Immature natural killer cell (primary cell): ENCODE measurements at regions not wholly inside any gene's neighbourhood (a gene's known extent, or its start where the extent isn't known, plus 50 kb on each side); places are given as distances from the start of the nearest gene placed in this dataset.

ENCODE experiments used
- DNase-seq, 3 donors: peaks; one replicate each; pipeline ENCODE4 v3.0.0; 2022; ENCODE audit warnings: mixed read lengths in 1 of 3
- H3K27ac Mint-ChIP-seq, 6 donors: one replicate each; pipeline ENCODE4 v1.8.0; 2020; ENCODE audit warnings: mixed read lengths in 6 of 6, mild to moderate bottlenecking in 5 of 6, inconsistent platforms in 4 of 6, moderate library complexity in 3 of 6
- H3K27me3 Mint-ChIP-seq, 3 donors: one replicate each; pipeline ENCODE4 v1.8.0; 2020 to 2021; ENCODE audit warnings: low read depth in 3 of 3, mild to moderate bottlenecking in 3 of 3, mixed read lengths in 3 of 3, moderate library complexity in 3 of 3, inconsistent platforms in 1 of 3
- H3K36me3 Mint-ChIP-seq, 3 donors: one replicate each; pipeline ENCODE4 v1.8.0; 2020; ENCODE audit warnings: mixed read lengths in 3 of 3, inconsistent platforms in 2 of 3, mild to moderate bottlenecking in 2 of 3
- H3K4me1 Mint-ChIP-seq, 2 donors: one replicate each; pipeline ENCODE4 v1.8.0; 2020; ENCODE audit warnings: inconsistent platforms in 2 of 2, mild to moderate bottlenecking in 2 of 2, mixed read lengths in 2 of 2, moderate library complexity in 1 of 2
- H3K4me3 Mint-ChIP-seq, 5 donors: one replicate each; pipeline ENCODE4 v1.8.0; 2020; ENCODE audit warnings: mild to moderate bottlenecking in 5 of 5, mixed read lengths in 5 of 5, inconsistent platforms in 3 of 5, moderate library complexity in 3 of 5
- H3K9me3 Mint-ChIP-seq, 6 donors: one replicate each; pipeline ENCODE4 v1.8.0; 2020; ENCODE audit warnings: mild to moderate bottlenecking in 6 of 6, mixed read lengths in 6 of 6, inconsistent platforms in 4 of 6, moderate library complexity in 3 of 6

DNA sequence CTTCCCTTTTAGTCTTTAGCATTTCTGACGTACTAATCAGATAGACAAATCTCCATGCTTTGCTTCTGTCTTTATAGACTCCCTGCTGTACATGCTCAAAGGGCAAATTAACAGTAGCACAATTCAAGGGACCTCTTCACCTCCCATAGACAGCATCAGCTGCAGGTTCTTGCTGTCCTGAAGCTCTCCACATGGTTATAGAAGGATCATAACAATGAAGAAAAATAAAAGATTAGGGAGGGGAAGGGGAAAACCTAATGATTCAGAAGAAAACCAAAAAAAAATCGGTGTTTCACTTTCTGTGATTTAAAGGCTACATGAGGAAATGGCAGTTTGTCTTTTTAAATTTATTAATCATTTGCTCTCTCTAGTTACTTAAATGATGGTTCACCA lies 155.5 kb downstream of the PTCSC3 start:
- H3K4me1 Mint-ChIP-seq: no peaks in the 10 kb centered on the region
- no peaks in the 10 kb centered on the region for H3K27me3 Mint-ChIP-seq
- no peak overlapping the region for H3K4me3 Mint-ChIP-seq
- peaks cover 0 to 2% (median 0%) of the 10 kb centered on the region in 6 donors for H3K9me3 Mint-ChIP-seq
- no peak for DNase-seq
- H3K27ac Mint-ChIP-seq: no peak overlapping the region
- H3K36me3 Mint-ChIP-seq: no peaks in the 10 kb centered on the region

DNA sequence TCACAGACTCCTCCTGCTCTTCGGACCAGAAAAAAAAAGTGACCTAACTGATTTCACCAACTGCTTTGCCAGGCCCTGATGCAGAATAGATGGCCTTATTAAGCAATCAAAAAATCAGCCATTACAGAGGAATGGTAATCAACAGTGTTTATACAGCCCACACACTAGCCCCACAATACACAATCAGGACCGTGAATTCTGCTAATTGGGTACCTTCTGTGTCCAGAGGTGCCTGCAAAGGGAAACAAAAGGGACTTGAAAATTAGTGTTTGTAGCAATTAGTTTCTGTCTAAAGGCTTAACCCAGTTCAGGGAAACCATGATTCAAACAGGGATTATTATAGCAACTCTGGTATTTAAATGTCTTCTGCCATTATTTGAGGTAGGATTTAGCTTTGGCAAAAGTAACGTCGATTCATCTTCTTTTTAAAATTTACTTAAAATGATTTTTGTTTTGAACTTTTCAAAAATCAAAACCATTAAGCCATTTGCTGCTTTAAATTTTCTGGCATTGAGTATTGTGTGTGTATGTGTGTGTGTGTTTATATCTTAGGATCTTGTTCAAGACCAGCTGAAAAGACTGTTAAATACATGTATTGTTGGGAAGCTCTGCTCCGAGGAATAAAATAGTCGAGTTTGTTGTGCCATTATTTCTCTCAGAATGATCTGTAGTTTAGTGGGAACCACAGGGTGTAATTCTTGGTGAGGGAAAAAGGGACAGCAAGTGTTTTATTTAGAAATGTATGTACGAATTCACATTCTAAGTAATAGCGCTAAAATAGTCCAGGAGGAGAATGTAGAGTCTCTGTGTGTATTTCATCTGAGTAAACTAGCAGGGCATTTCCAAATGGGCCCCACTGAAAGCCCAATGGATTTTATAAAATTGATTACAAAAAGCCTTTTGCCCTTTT lies 156.1 kb downstream of the PTCSC3 start:
- Mint-ChIP-seq H3K27ac (no peak overlapping the region), H3K36me3 (no peaks in the 10 kb centered on the region), H3K27me3 (no peaks in the 10 kb centered on the region), H3K4me3 (no peak overlapping the region), H3K9me3 (peaks cover 0 to 2% (median 0%) of the 10 kb centered on the region in 6 donors), H3K4me1 (no peaks in the 10 kb centered on the region)
- DNase-seq: no peak

DNA sequence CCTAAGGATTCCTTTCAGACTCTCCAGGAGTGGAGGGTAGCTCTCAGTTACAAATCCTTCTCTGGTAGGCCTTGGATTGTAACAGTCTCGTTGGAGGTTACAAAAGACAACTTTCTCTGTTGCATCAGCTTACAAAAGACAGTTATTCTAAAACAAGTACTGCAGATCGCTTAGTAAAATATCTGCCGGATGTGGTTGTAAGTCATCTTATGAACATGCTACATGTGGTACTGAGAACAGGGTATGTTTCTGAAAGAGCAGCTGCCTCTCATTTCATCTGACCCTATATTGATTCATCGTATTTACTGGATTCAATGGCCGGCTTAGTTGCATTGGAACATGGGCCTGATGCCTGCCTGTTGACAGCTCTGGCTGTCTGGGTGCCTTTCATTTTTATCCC lies 157.4 kb downstream of the PTCSC3 start:
- Mint-ChIP-seq H3K27me3 (no peaks in the 10 kb centered on the region), H3K4me3 (no peak overlapping the region), H3K27ac (no peak overlapping the region), H3K9me3 (peaks cover 0 to 2% (median 0%) of the 10 kb centered on the region in 6 donors), H3K4me1 (no peaks in the 10 kb centered on the region), H3K36me3 (no peaks in the 10 kb centered on the region)
- no peak for DNase-seq

DNA sequence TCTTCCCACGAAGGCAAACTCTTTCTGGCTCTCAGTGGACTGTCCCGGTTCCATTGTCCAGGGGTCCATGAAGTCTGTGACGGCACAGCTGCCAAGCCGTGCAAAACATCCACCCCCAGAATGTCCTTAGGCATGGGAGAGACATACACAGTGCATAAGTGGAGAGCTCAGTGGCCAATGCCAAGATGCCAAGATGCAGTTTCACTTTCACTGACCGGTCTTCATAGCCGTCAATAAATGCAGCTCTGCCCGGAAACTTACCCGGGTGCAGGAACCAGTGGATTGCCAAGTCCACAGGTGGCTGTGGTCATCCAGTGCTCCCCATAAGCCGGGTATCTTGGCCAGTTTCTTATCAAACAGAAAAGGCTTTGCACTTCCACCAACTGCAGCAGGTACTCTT lies 162.3 kb downstream of the PTCSC3 start:
- H3K36me3 Mint-ChIP-seq: no peaks in the 10 kb centered on the region
- peaks cover 0 to 2% (median 2%) of the 10 kb centered on the region in 3 donors for H3K27me3 Mint-ChIP-seq
- H3K4me1 Mint-ChIP-seq: no peaks in the 10 kb centered on the region
- H3K4me3 Mint-ChIP-seq: no peak overlapping the region
- no peaks in the 10 kb centered on the region for H3K9me3 Mint-ChIP-seq
- DNase-seq: no peak
- no peak overlapping the region for H3K27ac Mint-ChIP-seq

DNA sequence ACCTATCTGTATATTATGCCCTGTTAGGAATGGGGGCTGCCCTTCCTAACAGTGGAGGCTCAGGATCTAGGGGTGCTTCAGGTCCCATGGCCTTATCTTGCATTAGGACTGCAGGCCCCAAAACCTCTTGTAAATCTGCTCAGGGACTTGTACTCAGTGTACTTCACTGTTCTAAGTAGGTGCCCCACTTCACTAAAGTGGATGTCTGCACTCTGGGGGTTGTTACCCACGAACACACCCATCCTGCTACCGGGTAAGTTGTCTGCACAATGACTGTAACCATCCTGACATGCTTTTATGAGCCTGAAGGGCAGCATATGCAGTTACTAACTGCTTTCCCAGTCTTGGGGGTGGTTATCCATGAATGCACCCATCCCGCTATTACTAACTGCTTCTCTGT lies 163.0 kb downstream of the PTCSC3 start:
- Mint-ChIP-seq H3K27ac (no peak overlapping the region), H3K4me1 (no peaks in the 10 kb centered on the region), H3K4me3 (no peak overlapping the region), H3K36me3 (no peaks in the 10 kb centered on the region), H3K27me3 (peaks cover 0 to 2% (median 2%) of the 10 kb centered on the region in 3 donors), H3K9me3 (peaks cover 0 to 2% (median 0%) of the 10 kb centered on the region in 6 donors)
- no peak for DNase-seq

DNA sequence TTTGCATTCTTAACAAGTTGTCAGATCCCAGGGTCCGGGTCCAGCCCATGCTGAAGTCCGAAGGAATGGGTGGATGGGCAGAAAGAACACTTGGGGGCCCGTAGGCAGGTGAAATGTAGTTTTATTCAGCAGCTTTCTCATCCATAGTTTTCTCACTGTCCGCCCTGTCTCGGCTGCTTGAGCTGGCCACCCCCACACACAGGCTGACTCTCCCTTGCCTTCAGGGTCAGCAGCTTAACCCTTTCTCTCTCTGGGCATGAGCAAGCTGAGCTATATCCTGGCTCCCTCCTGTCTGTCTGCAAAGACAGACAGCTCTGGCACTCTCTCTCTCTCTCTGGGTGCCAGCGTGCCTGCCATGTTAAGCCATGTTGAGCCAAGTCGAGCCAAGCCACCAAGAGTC lies 163.9 kb downstream of the PTCSC3 start:
- no peak overlapping the region for H3K27ac Mint-ChIP-seq
- H3K9me3 Mint-ChIP-seq: peaks cover 0 to 2% (median 0%) of the 10 kb centered on the region in 6 donors
- no peaks in the 10 kb centered on the region for H3K36me3 Mint-ChIP-seq
- peaks cover 0 to 2% (median 2%) of the 10 kb centered on the region in 3 donors for H3K27me3 Mint-ChIP-seq
- no peak overlapping the region for H3K4me3 Mint-ChIP-seq
- DNase-seq: no peak
- no peaks in the 10 kb centered on the region for H3K4me1 Mint-ChIP-seq

DNA sequence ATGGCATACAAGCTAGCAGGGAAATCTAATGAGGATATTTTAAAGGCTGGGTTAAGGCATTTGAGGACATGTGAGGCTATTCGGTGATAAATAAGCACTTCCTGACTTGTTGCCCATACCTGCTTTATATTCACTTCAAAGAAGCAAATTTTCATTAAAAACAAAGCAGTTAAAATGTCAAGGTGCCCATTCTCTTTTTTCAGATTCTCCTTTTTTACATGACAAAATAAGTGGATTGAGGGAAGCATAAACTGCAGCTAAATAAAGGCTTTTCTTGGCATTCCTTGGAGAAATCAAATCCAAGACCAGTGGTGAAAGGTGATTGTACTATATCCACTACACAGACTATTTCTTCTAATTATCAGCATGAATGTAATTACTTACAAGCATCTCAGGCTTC lies 166.9 kb downstream of the PTCSC3 start:
- Mint-ChIP-seq H3K4me3 (no peak overlapping the region), H3K27me3 (peaks cover 0 to 5% (median 2%) of the 10 kb centered on the region in 3 donors), H3K36me3 (no peaks in the 10 kb centered on the region), H3K9me3 (peaks cover 0 to 2% (median 0%) of the 10 kb centered on the region in 6 donors), H3K4me1 (no peaks in the 10 kb centered on the region), H3K27ac (no peak overlapping the region)
- no peak for DNase-seq

DNA sequence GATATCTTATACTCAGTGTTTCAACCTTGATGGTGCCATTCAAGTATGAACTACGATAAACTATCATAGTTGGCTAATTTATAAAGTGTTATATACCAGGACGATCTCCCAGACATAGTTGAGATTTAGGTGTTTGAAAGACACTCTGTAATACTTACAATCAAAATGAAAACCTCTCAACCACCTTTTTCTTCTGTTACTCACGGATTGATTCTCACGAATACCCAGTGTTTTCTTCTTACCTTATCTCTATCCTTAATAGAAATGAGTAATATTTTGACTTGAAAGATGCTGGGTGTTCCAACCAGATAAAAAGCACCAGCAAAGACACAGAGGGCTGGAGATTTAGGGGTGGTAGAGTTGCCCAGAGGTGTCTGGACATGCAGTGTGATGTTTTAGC lies 169.9 kb downstream of the PTCSC3 start:
- Mint-ChIP-seq H3K36me3 (no peaks in the 10 kb centered on the region), H3K27me3 (peaks cover 2 to 7% (median 4%) of the 10 kb centered on the region in 3 donors), H3K4me1 (no peaks in the 10 kb centered on the region), H3K9me3 (peaks cover 0 to 2% (median 0%) of the 10 kb centered on the region in 6 donors), H3K4me3 (no peak overlapping the region), H3K27ac (no peak overlapping the region)
- no peak for DNase-seq

DNA sequence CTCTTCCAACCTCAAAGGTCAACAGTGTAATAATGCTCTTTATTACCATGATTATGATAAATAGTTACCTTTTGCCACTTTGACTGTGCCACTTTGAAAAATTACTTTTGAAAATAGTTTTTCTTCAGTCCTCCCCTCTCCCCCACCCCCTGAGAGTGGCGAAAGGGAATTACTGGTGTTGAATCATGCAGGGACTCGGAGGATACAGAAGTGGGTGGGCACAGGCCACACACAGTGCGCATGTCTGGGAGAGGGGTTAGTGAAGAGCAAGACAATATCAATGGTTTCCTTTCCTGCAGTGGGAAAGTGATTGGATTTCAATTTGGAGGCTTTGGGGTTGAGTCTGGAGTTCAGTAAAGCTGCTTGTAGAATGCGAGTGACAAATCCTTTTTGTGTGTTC lies 170.9 kb downstream of the PTCSC3 start:
- Mint-ChIP-seq H3K27me3 (peaks cover 2 to 7% (median 3%) of the 10 kb centered on the region in 3 donors), H3K36me3 (no peaks in the 10 kb centered on the region), H3K4me1 (no peaks in the 10 kb centered on the region), H3K9me3 (peaks cover 0 to 2% (median 0%) of the 10 kb centered on the region in 6 donors), H3K4me3 (no peak overlapping the region), H3K27ac (no peak overlapping the region)
- no peak for DNase-seq

DNA sequence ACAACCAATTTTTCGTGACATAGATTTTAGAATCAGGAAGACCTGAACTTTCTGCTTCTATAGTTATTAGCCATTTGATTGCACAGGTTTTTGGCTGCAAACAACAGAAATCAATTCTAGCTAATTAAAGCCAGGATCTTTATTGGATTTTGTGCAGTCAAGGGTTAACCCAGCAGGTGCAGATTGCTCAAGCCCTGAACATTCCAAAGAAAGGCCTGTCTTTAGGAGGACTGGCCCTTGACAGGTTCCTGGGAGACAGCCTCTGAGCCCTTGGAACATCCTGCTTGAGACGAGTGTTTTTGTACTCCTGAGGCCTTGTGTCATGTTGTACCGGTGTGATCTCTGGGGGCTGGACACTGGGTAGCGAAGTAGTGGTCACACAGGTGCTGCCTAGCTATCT lies 174.6 kb downstream of the PTCSC3 start:
- H3K4me3 Mint-ChIP-seq: no peak overlapping the region
- H3K27me3 Mint-ChIP-seq: peaks cover 2 to 5% (median 3%) of the 10 kb centered on the region in 3 donors
- H3K9me3 Mint-ChIP-seq: peaks cover 0 to 4% (median 0%) of the 10 kb centered on the region in 6 donors
- H3K27ac Mint-ChIP-seq: no peak overlapping the region
- no peaks in the 10 kb centered on the region for H3K4me1 Mint-ChIP-seq
- no peaks in the 10 kb centered on the region for H3K36me3 Mint-ChIP-seq
- no peak for DNase-seq

DNA sequence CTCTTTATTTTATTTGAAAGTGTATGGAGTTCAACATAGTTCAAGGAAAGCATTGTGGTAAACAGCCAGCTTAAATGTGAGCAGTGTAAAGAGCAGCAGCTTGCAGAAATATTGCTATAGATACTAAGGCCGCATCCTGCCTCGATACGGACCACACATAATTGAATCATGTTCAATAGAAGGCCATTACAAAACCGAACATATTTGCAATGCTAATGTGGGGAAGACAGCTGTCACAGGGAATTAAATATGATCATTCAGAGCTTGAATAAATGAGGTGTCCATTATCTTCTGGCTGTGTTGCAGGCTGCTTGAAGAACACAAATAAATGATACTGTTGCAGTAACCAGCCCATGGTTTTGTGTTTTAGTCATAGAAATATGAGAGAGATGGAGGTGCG lies 173.2 kb downstream of the BRMS1L start:
- H3K9me3 Mint-ChIP-seq: peaks cover 0 to 4% (median 0%) of the 10 kb centered on the region in 6 donors
- peaks cover 0 to 5% (median 2%) of the 10 kb centered on the region in 3 donors for H3K27me3 Mint-ChIP-seq
- no peaks in the 10 kb centered on the region for H3K4me1 Mint-ChIP-seq
- H3K27ac Mint-ChIP-seq: no peak overlapping the region
- no peak for DNase-seq
- H3K36me3 Mint-ChIP-seq: no peaks in the 10 kb centered on the region
- no peak overlapping the region for H3K4me3 Mint-ChIP-seq

DNA sequence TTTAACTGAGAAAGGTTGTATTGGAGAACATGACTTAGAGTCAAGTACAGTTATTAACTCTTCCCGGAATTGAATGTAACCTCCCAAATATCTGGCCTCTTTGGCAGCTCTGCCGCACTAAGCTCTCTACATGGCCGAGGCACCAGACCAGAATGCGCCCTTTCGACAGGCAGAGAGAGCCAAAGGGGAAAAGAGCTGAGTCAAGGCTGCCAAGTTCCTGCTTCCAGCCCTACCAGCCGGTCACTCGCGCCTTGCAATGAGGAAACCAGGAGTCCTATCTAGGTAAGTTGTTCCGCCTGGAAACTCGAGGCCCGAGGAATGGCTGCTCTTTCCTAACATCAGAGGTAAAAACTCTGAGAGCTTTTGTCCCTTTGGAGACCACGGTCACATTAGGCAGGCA lies 172.2 kb downstream of the BRMS1L start:
- Mint-ChIP-seq H3K4me3 (no peak overlapping the region), H3K4me1 (no peaks in the 10 kb centered on the region), H3K27me3 (peaks cover 0 to 7% (median 2%) of the 10 kb centered on the region in 3 donors), H3K9me3 (peaks cover 0 to 4% (median 0%) of the 10 kb centered on the region in 6 donors), H3K36me3 (no peaks in the 10 kb centered on the region), H3K27ac (no peak overlapping the region)
- no peak for DNase-seq

DNA sequence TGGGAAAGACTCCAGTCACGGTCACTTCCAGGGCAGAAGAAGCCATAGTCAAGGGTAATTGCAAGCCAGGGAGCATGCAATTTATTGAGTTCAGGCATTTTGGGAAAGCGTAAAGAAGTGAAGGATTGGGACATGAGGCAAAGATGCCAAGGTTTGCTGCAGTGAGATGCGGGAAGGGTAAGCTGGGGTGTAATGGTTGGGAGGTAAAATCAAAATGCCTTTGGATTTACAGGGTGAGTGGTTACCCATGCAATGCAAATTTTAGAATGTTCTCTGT lies 167.5 kb downstream of the BRMS1L start:
- H3K9me3 Mint-ChIP-seq: peaks cover 0 to 4% (median 0%) of the 10 kb centered on the region in 6 donors
- no peak overlapping the region for H3K27ac Mint-ChIP-seq
- H3K4me1 Mint-ChIP-seq: no peaks in the 10 kb centered on the region
- H3K27me3 Mint-ChIP-seq: peaks cover 0 to 7% (median 0%) of the 10 kb centered on the region in 3 donors
- no peak overlapping the region for H3K4me3 Mint-ChIP-seq
- no peaks in the 10 kb centered on the region for H3K36me3 Mint-ChIP-seq
- DNase-seq: no peak

DNA sequence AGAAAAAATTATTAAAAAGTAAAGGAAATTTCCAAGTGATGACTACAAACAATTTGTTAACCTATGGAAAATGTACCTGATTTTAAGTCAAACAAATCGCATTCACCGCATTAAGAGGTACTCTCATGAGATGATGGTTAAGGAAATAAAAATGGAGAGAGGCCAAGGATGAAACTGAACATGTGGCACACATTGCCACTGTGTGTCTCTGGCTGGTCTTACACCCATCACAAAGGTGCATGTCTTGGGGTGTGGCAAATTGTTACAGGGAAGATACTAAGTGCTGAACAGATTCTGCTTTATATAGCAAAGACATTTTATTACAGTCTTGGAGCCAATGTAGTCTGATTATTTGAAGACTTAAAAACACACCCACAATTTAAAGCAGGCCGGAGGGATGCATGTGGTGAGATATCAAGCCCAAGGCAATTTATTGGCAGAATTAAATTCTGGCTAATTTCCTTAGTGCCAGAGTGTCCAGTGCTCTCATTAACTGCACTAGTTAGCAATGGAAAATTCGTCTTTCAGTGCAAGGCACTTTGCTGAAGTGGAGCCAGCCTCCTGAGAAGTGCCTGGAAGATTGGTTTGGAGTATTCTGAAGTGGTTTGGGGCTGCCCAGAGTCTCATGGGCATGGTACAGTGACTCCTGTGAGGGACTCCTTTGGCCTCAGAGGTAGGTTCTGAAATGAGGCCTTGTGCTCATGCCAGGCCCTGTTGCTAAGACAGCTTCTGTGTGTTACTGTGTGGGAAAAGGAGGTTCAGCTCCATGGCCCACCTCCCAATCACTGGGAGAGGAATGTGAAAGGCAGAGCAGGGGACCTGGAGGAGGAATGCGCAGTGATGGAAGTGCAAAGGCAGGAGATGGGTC lies 166.9 kb downstream of the BRMS1L start:
- Mint-ChIP-seq H3K27ac (no peak overlapping the region), H3K4me1 (no peaks in the 10 kb centered on the region), H3K36me3 (no peaks in the 10 kb centered on the region), H3K27me3 (peaks cover 0 to 7% (median 0%) of the 10 kb centered on the region in 3 donors), H3K4me3 (no peak overlapping the region), H3K9me3 (peaks cover 0 to 4% (median 0%) of the 10 kb centered on the region in 6 donors)
- DNase-seq: no peak
